ENCODE measurements at regions not wholly inside any gene's neighbourhood (a gene's known extent, or its start where the extent isn't known, plus 50 kb on each side); places are given as distances from the start of the nearest gene placed in this dataset.

- TF ChIP-seq CTCF (IDR thresholded peaks at IDR 0.05; ENCODE audit: control extremely low read depth in 1 of 3, insufficient read depth in 1 of 3, low read depth in 1 of 3, low read length in 3 of 3) (peak; percentile 53 to 59 (median 55)), BACH1 (IDR thresholded peaks at IDR 0.05; ENCODE audit: low read length) (no peak), EZH2 (IDR thresholded peaks at IDR 0.05; ENCODE audit: low read depth, low read length, severe bottlenecking) (no peak), CEBPB (IDR thresholded peaks at IDR 0.05; ENCODE audit: low read depth, low read length) (no peak), TAF1 (IDR thresholded peaks at IDR 0.05; ENCODE audit: low read depth, low read length) (no peak), POLR2AphosphoS5 (IDR thresholded peaks at IDR 0.05; ENCODE audit: low read depth, low read length) (no peak)
These were observed 354.8 kb downstream of the CXCL12 start for GRCh38 chr10:44030132-44030531.

All from H1 (cell line).